Endothelial cell of umbilical vein (primary cell): ENCODE measurements at regions not wholly inside any gene's neighbourhood (a gene's known extent, or its start where the extent isn't known, plus 50 kb on each side); places are given as distances from the start of the nearest gene placed in this dataset.

Experiments
- BruUV-seq: library from RNA; stranded (reverse); fragments of 400-500 nt; replicated peaks from 2 replicates; lab custom pipeline; 2021; lab: Mats Ljungman, UMichigan
- CTCF ChIA-PET: fragments of 300-600, 350-600 bp; sonication (Branson Sonifier 250); formaldehyde crosslinking; loops from one replicate; lab custom pipeline; 2021; ENCODE audit warnings: antibody characterized with exemption, inconsistent platforms; lab: Charles Lee
- POLR2A ChIA-PET: fragments of 300-600, 350-600 bp; sonication (Branson Sonifier 250); formaldehyde crosslinking; loops from one replicate; lab custom pipeline; 2021; ENCODE audit warnings: antibody characterized with exemption, inconsistent platforms; lab: Charles Lee
- DNase-seq: peaks from one replicate; pipeline ENCODE4 v3.0.0-alpha.2; 2011; ENCODE audit warnings: low read depth, low spot score
- FAIRE-seq: peaks from 2 replicates; lab custom pipeline; 2011; peaks lifted over from hg19 to GRCh38; lab: Jason Lieb, UNC
- H2AFZ ChIP-seq: 2 replicates; pipeline ENCODE4 v1.6.0; 2012; ENCODE audit warnings: low read depth, low read length, control low read depth, inconsistent platforms
- H3K27ac ChIP-seq: 2 replicates; pipeline ENCODE4 v1.5.1; 2011; ENCODE audit warnings: low read depth, mild to moderate bottlenecking, control low read depth, low read length, moderate library complexity; ENCODE audit not compliant: insufficient read depth
- H3K27me3 ChIP-seq, 2 experiments: 2 replicates each; pipeline versions ENCODE4 v1.6.0 to v1.6.1; 2011; ENCODE audit warnings: low read length in 2 of 2, mixed read lengths in 1 of 2; ENCODE audit not compliant: control insufficient read depth in 2 of 2, insufficient read depth in 2 of 2
- H3K36me3 ChIP-seq, 2 experiments: 2 replicates in 1 of 2; 3 replicates in 1 of 2; pipeline ENCODE4 v1.5.1; 2011; ENCODE audit warnings: low read length in 2 of 2, mild to moderate bottlenecking in 1 of 2, moderate library complexity in 1 of 2; ENCODE audit not compliant: control insufficient read depth in 2 of 2, insufficient read depth in 2 of 2; ENCODE audit errors: extremely low read depth in 1 of 2
- H3K4me1 ChIP-seq: 3 replicates; pipeline ENCODE4 v1.5.1; 2011; ENCODE audit warnings: mild to moderate bottlenecking, low read length; ENCODE audit not compliant: control insufficient read depth, insufficient read depth; ENCODE audit errors: extremely low read depth
- H3K4me2 ChIP-seq: 2 replicates; pipeline ENCODE4 v1.6.1; 2011; ENCODE audit warnings: low read length, control low read depth, mixed read lengths; ENCODE audit not compliant: insufficient read depth
- H3K4me3 ChIP-seq, 3 experiments: fragments of 200-600 bp in 1 of 3; sonication (generic), shearing (Covaris generic) in 1 of 3; replicated peaks in 1 of 3; 2 replicates each; pipeline ENCODE4 v1.5.1; 2011 to 2016; ENCODE audit warnings: control low read depth in 3 of 3, low read length in 3 of 3, mild to moderate bottlenecking in 2 of 3, inconsistent platforms in 1 of 3, low read depth in 1 of 3, moderate library complexity in 1 of 3; ENCODE audit not compliant: insufficient read depth in 1 of 3
- H3K79me2 ChIP-seq: 2 replicates; pipeline ENCODE4 v1.6.0; 2012; ENCODE audit warnings: low read length, inconsistent platforms; ENCODE audit not compliant: control insufficient read depth, insufficient read depth
- H3K9ac ChIP-seq: replicated peaks from 2 replicates; pipeline ENCODE3; 2011; ENCODE audit warnings: low read length, control low read depth; ENCODE audit not compliant: insufficient read depth; ENCODE audit errors: extremely low read depth
- H3K9me1 ChIP-seq: replicated peaks from 3 replicates; pipeline ENCODE4 v1.6.0; 2011; ENCODE audit warnings: mild to moderate bottlenecking, low read length; ENCODE audit not compliant: control insufficient read depth, insufficient read depth; ENCODE audit errors: extremely low read depth
- H3K9me3 ChIP-seq: replicated peaks from 2 replicates; pipeline ENCODE4 v1.5.1; 2012; ENCODE audit warnings: low read length, inconsistent platforms; ENCODE audit not compliant: control insufficient read depth, insufficient read depth
- H4K20me1 ChIP-seq: replicated peaks from 2 replicates; pipeline ENCODE3; 2011; ENCODE audit warnings: mild to moderate bottlenecking, low read length; ENCODE audit not compliant: control insufficient read depth, insufficient read depth; ENCODE audit errors: extremely low read depth
- EZH2 ChIP-seq: IDR thresholded peaks from 2 replicates; pipeline ENCODE4 v1.6.1; 2012; ENCODE audit warnings: borderline replicate concordance, low read depth, mild to moderate bottlenecking, moderate library complexity, low read length, inconsistent platforms; ENCODE audit not compliant: severe bottlenecking
- FOS ChIP-seq: IDR thresholded peaks from 2 replicates; pipeline ENCODE4 v1.6.1; 2011; ENCODE audit warnings: mild to moderate bottlenecking, low read length, moderate library complexity, borderline replicate concordance; ENCODE audit not compliant: insufficient read depth
- GATA2 ChIP-seq: IDR thresholded peaks from 2 replicates; pipeline ENCODE4 v1.7.0; 2011; ENCODE audit warnings: low read depth, mild to moderate bottlenecking, moderate library complexity, mixed read lengths, low read length; ENCODE audit not compliant: insufficient read length, insufficient read depth
- JUN ChIP-seq: IDR thresholded peaks from 2 replicates; pipeline ENCODE4 v1.6.1; 2011; ENCODE audit warnings: borderline replicate concordance, low read depth; ENCODE audit not compliant: insufficient read length, insufficient read depth
- MYC ChIP-seq: IDR thresholded peaks from one replicate; pipeline ENCODE4 v1.6.1; 2011; ENCODE audit warnings: mild to moderate bottlenecking, low read depth, low read length
- POLR2A ChIP-seq: IDR thresholded peaks from 2 replicates; pipeline ENCODE4 v1.6.1; 2012; ENCODE audit warnings: low read depth, mild to moderate bottlenecking, control low read depth, low read length
- POLR2AphosphoS5 ChIP-seq: IDR thresholded peaks from 2 replicates; pipeline ENCODE4 v1.6.1; 2012; ENCODE audit warnings: low read depth, mild to moderate bottlenecking, control low read depth, low read length, moderate library complexity; ENCODE audit not compliant: insufficient read depth
- dilution Hi-C: fragments of 300-500 bp; cut with MboI; formaldehyde crosslinking; loops from one replicate; pipeline ENCODE4 v1.15.0; 2019; ENCODE audit warnings: low sequenced_read_pairs; ENCODE audit not compliant: extremely low pct_ligation_motif_present
- intact Hi-C: fragments of 100-400 bp; cut with micrococcal nuclease; formaldehyde crosslinking; loops from one replicate; pipeline ENCODE4 v1.10.0; 2022
- TF ChIP-seq, protein P1 (sequence below): IDR thresholded peaks from 2 replicates; pipeline ENCODE4 v1.6.1; 2011; ENCODE audit not compliant: insufficient read depth, insufficient read length
- TF ChIP-seq, protein P2 (sequence below), 2 donors: IDR thresholded peaks; 1 replicate in 1 of 2; 2 replicates in 1 of 2; pipeline ENCODE4 v1.5.1; 2011; ENCODE audit warnings: low read length in 2 of 2, mild to moderate bottlenecking in 2 of 2, moderate library complexity in 2 of 2, control low read depth in 1 of 2, inconsistent platforms in 1 of 2, low read depth in 1 of 2; ENCODE audit not compliant: insufficient read depth in 1 of 2; ENCODE audit errors: extremely low read depth in 1 of 2

DNA sequence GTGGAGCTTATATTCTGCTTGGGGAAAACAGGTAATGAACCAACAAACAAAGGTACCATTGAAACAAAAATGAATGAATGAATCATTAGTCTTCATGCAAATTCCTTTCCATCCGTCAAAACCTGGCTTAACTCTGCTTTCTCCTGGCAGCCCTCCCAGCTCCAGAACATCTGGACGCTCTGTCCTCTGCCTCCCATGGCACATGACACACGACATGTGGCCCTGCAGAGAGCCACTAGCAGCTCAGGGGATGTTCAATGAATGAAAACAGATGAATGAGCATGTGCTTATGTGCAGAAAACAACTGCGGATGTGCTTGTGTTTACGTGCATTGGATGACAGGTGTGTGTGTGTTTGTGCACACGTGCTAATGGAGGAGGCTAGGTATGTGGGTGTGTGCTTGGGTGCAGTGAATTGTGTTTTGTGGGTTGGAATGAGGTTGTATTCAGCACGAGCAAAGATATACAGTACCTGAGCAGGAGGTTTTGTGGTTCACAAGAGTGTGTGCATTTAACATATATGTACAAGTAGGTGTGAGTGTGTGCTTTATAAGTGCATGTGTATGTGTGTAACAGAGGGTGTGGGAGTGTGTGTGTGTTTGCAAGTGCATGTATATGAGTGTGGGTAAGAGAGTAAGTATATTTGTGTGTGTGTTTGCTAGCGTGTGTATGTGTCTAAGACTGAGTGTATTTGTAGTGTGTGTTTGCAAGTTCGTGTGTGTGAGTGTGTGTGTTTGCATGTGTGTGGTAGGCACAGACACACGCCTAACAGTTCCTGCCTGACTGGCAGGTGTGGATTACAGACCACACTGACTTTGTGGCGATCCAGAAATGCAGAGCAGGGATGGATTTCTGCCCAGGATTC is 374.1 kb upstream of the SULF2 start:
- Histone ChIP-seq H3K27me3 (no peaks in the 10 kb centered on the region), H3K9me3 (no peaks in the 10 kb centered on the region), H3K4me1 (no peaks in the 10 kb centered on the region), H3K79me2 (no peaks in the 10 kb centered on the region), H3K36me3 (no peaks in the 10 kb centered on the region), H3K27ac (no peak overlapping the region), H3K4me2 (no peak overlapping the region), H3K9me1 (no peaks in the 10 kb centered on the region), H2AFZ (no peak overlapping the region), H4K20me1 (no peaks in the 10 kb centered on the region), H3K4me3 (no peak overlapping the region), H3K9ac (no peak overlapping the region)
- DNase-seq, result no peak
- no TSS peak for BruUV-seq
- no peak for FAIRE-seq
- intact Hi-C loops (loop anchor here (10.0 kb wide), 1 partner anchor 165 kb away; no protein-coding TSS in a partner anchor), dilution Hi-C loops (no loop called here)
- ChIA-PET CTCF (no interaction called here), POLR2A (no interaction called here)
- TF ChIP-seq, protein P1, sequence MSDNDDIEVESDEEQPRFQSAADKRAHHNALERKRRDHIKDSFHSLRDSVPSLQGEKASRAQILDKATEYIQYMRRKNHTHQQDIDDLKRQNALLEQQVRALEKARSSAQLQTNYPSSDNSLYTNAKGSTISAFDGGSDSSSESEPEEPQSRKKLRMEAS, result no peak
- TF ChIP-seq JUN (no peak), EZH2 (no peak), POLR2A (no peak), FOS (no peak), GATA2 (no peak), POLR2AphosphoS5 (no peak), MYC (no peak)
- TF ChIP-seq, protein P2, sequence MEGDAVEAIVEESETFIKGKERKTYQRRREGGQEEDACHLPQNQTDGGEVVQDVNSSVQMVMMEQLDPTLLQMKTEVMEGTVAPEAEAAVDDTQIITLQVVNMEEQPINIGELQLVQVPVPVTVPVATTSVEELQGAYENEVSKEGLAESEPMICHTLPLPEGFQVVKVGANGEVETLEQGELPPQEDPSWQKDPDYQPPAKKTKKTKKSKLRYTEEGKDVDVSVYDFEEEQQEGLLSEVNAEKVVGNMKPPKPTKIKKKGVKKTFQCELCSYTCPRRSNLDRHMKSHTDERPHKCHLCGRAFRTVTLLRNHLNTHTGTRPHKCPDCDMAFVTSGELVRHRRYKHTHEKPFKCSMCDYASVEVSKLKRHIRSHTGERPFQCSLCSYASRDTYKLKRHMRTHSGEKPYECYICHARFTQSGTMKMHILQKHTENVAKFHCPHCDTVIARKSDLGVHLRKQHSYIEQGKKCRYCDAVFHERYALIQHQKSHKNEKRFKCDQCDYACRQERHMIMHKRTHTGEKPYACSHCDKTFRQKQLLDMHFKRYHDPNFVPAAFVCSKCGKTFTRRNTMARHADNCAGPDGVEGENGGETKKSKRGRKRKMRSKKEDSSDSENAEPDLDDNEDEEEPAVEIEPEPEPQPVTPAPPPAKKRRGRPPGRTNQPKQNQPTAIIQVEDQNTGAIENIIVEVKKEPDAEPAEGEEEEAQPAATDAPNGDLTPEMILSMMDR (IDR thresholded peaks at IDR 0.05; ENCODE audit: extremely low read depth in 1 of 2, insufficient read depth in 1 of 2, low read depth in 1 of 2, low read length in 2 of 2), result no peak
